ENCODE measurements at regions not wholly inside any gene's neighbourhood (a gene's known extent, or its start where the extent isn't known, plus 50 kb on each side); places are given as distances from the start of the nearest gene placed in this dataset.

- no peak for TF ChIP-seq CTCF (IDR thresholded peaks at IDR 0.05)
- no peak for TF ChIP-seq POLR2A (IDR thresholded peaks at IDR 0.05)
- TF ChIP-seq POLR2AphosphoS5 (IDR thresholded peaks at IDR 0.05; ENCODE audit: insufficient read depth in 1 of 2, low read depth in 1 of 2): no peak
Observed at GRCh38 chr5:18850216-18850615, 1137.8 kb downstream of the CDH18 start.

All from vagina (tissue), 2 donors.